H1 (cell line): ENCODE measurements at regions not wholly inside any gene's neighbourhood (a gene's known extent, or its start where the extent isn't known, plus 50 kb on each side); places are given as distances from the start of the nearest gene placed in this dataset.

Experiments
- CTCF ChIA-PET: fragments of 300-600 bp; sonication (Branson Sonifier 250); formaldehyde crosslinking; loops from one replicate; lab custom pipeline; 2021; ENCODE audit not compliant: partially characterized antibody; lab: Charles Lee
- POLR2A ChIA-PET: fragments of 300-600 bp; sonication (Branson Sonifier 250); formaldehyde crosslinking; loops from one replicate; lab custom pipeline; 2021; ENCODE audit warnings: inconsistent platforms; ENCODE audit not compliant: partially characterized antibody; lab: Charles Lee
- DNase-seq, 2 experiments: peaks; one replicate each; pipeline versions ENCODE4 v3.0.0 to v3.0.0-alpha.2; 2010 to 2022; ENCODE audit warnings: low spot score in 2 of 2, low read depth in 1 of 2, mixed read lengths in 1 of 2
- FAIRE-seq: peaks from 2 replicates; lab custom pipeline; 2011; peaks lifted over from hg19 to GRCh38; lab: Jason Lieb, UNC
- H2AFZ ChIP-seq: 2 replicates; pipeline ENCODE4 v1.8.1; 2012; ENCODE audit warnings: low read length, inconsistent platforms
- H2AK5ac ChIP-seq: 2 replicates; pipeline ENCODE4 v1.6.1; 2013; ENCODE audit warnings: low read depth, low read length
- H2BK120ac ChIP-seq: replicated peaks from 2 replicates; pipeline ENCODE3; 2013; ENCODE audit warnings: low read depth, low read length, inconsistent platforms
- H2BK12ac ChIP-seq: 2 replicates; pipeline ENCODE4 v1.6.1; 2013; ENCODE audit warnings: low read depth, low read length
- H2BK15ac ChIP-seq: 2 replicates; pipeline ENCODE4 v1.6.1; 2013; ENCODE audit warnings: low read length
- H2BK20ac ChIP-seq: 2 replicates; pipeline ENCODE4 v1.6.1; 2013; ENCODE audit warnings: low read length
- H2BK5ac ChIP-seq: 2 replicates; pipeline ENCODE4 v1.6.1; 2013; ENCODE audit warnings: low read depth, low read length
- H3K14ac ChIP-seq: 2 replicates; pipeline ENCODE4 v1.6.1; 2013; ENCODE audit warnings: inconsistent platforms; ENCODE audit not compliant: insufficient read length
- H3K18ac ChIP-seq: 2 replicates; pipeline ENCODE4 v1.6.1; 2013; ENCODE audit warnings: low read length; ENCODE audit errors: extremely low read depth
- H3K23ac ChIP-seq: 2 replicates; pipeline ENCODE4 v1.6.1; 2013; ENCODE audit warnings: inconsistent platforms; ENCODE audit not compliant: insufficient read length
- H3K23me2 ChIP-seq: 2 replicates; pipeline ENCODE4 v1.6.1; 2013; ENCODE audit warnings: low read depth, low read length
- H3K27ac ChIP-seq: 2 replicates; pipeline ENCODE4 v1.6.1; 2011; ENCODE audit warnings: low read depth, low read length, inconsistent platforms
- H3K27me3 ChIP-seq, 4 experiments: replicated peaks in 1 of 4; 1 replicate in 1 of 4; 2 replicates in 3 of 4; pipeline versions ENCODE4 v1.6.1 to v1.8.1; 2011 to 2013; ENCODE audit warnings: low read length in 3 of 4, mild to moderate bottlenecking in 3 of 4, inconsistent platforms in 2 of 4, mixed read lengths in 2 of 4, moderate library complexity in 1 of 4; ENCODE audit not compliant: control insufficient read depth in 3 of 4, insufficient read depth in 3 of 4; ENCODE audit errors: extremely low read depth in 1 of 4
- H3K36me3 ChIP-seq, 4 experiments: 2 replicates each; pipeline versions ENCODE4 v1.6.1 to v1.8.1; 2011 to 2013; ENCODE audit warnings: mild to moderate bottlenecking in 4 of 4, low read length in 3 of 4, moderate library complexity in 2 of 4, control low read depth in 1 of 4, inconsistent platforms in 1 of 4; ENCODE audit not compliant: insufficient read depth in 4 of 4, control insufficient read depth in 2 of 4
- H3K4ac ChIP-seq: replicated peaks from 2 replicates; pipeline ENCODE3; 2013; ENCODE audit warnings: low read length, low read depth, mixed read lengths, inconsistent platforms; ENCODE audit not compliant: insufficient read length
- H3K4me1 ChIP-seq, 4 experiments: replicated peaks in 1 of 4; 1 replicate in 1 of 4; 2 replicates in 3 of 4; pipeline versions ENCODE4 v1.6.1 to v1.8.1; 2011 to 2013; ENCODE audit warnings: low read length in 3 of 4, inconsistent platforms in 2 of 4, mixed read lengths in 1 of 4; ENCODE audit not compliant: insufficient read depth in 4 of 4, control insufficient read depth in 3 of 4
- H3K4me2 ChIP-seq, 2 experiments: 2 replicates each; pipeline versions ENCODE4 v1.6.1 to v1.8.1; 2011 to 2013; ENCODE audit warnings: low read depth in 2 of 2, low read length in 2 of 2, control low read depth in 1 of 2, inconsistent platforms in 1 of 2, mild to moderate bottlenecking in 1 of 2; ENCODE audit not compliant: insufficient read depth in 1 of 2
- H3K4me3 ChIP-seq, 4 experiments: fragments of 200-600, 300-600 bp in 1 of 4; sonication (generic), shearing (Covaris generic), sonication (Bioruptor Twin) in 1 of 4; 2 replicates each; pipeline versions ENCODE4 v1.5.1 to v1.8.1; 2011 to 2016; ENCODE audit warnings: low read length in 4 of 4, low read depth in 3 of 4, control low read depth in 2 of 4, inconsistent platforms in 2 of 4, mild to moderate bottlenecking in 2 of 4, mixed read lengths in 1 of 4, moderate library complexity in 1 of 4; ENCODE audit not compliant: insufficient read depth in 2 of 4; ENCODE audit errors: extremely low read depth in 1 of 4
- H3K56ac ChIP-seq: replicated peaks from 2 replicates; pipeline ENCODE3; 2013; ENCODE audit warnings: low read depth, mild to moderate bottlenecking, mixed read lengths, low read length, inconsistent platforms; ENCODE audit not compliant: insufficient read length
- H3K79me1 ChIP-seq: 2 replicates; pipeline ENCODE4 v1.6.1; 2013; ENCODE audit warnings: low read depth, low read length, control low read depth
- H3K79me2 ChIP-seq, 2 experiments: 2 replicates each; pipeline versions ENCODE4 v1.6.1 to v1.8.1; 2012 to 2013; ENCODE audit warnings: low read length in 2 of 2, mild to moderate bottlenecking in 2 of 2, inconsistent platforms in 1 of 2; ENCODE audit not compliant: insufficient read depth in 2 of 2, control insufficient read depth in 1 of 2
- H3K9ac ChIP-seq, 4 experiments: replicated peaks in 1 of 4; 1 replicate in 1 of 4; 2 replicates in 3 of 4; pipeline versions ENCODE4 v1.6.1 to v1.8.1; 2011 to 2013; ENCODE audit warnings: low read depth in 3 of 4, low read length in 3 of 4, control low read depth in 2 of 4, mild to moderate bottlenecking in 2 of 4, moderate library complexity in 2 of 4, inconsistent platforms in 1 of 4; ENCODE audit errors: extremely low read depth in 1 of 4
- H3K9me3 ChIP-seq, 2 experiments: 2 replicates each; pipeline versions ENCODE4 v1.6.1 to v1.8.1; 2012 to 2013; ENCODE audit warnings: mild to moderate bottlenecking in 2 of 2, moderate library complexity in 2 of 2, control low read depth in 1 of 2, inconsistent platforms in 1 of 2, low read depth in 1 of 2, low read length in 1 of 2, mixed read lengths in 1 of 2; ENCODE audit not compliant: insufficient read depth in 2 of 2
- H4K20me1 ChIP-seq, 2 experiments: replicated peaks in 1 of 2; 2 replicates each; pipeline versions ENCODE3 to v1.8.1; 2011 to 2013; ENCODE audit warnings: inconsistent platforms in 2 of 2, low read length in 2 of 2, mild to moderate bottlenecking in 1 of 2; ENCODE audit not compliant: insufficient read depth in 2 of 2, control insufficient read depth in 1 of 2
- H4K5ac ChIP-seq: 2 replicates; pipeline ENCODE4 v1.6.1; 2013; ENCODE audit warnings: low read length, low read depth, mixed read lengths, inconsistent platforms; ENCODE audit not compliant: insufficient read length
- H4K8ac ChIP-seq: 2 replicates; pipeline ENCODE4 v1.8.0; 2013; ENCODE audit warnings: mild to moderate bottlenecking, moderate library complexity, low read length, inconsistent platforms; ENCODE audit not compliant: insufficient read depth; ENCODE audit errors: extremely low read depth
- H4K91ac ChIP-seq: replicated peaks from 2 replicates; pipeline ENCODE3; 2013; ENCODE audit warnings: low read length, mixed read lengths, inconsistent platforms; ENCODE audit not compliant: insufficient read length
- ATF2 ChIP-seq: IDR thresholded peaks from 2 replicates; pipeline ENCODE4 v1.6.1; 2012; ENCODE audit warnings: low read length, inconsistent platforms
- CEBPB ChIP-seq: IDR thresholded peaks from 2 replicates; pipeline ENCODE4 v1.6.1; 2012; ENCODE audit warnings: low read depth, low read length
- CHD2 ChIP-seq: IDR thresholded peaks from 2 replicates; pipeline ENCODE4 v1.6.1; 2012; ENCODE audit warnings: low read length, improper control_type of control experiment
- CTBP2 ChIP-seq: IDR thresholded peaks from 2 replicates; pipeline ENCODE4 v1.7.0; 2011; ENCODE audit warnings: borderline replicate concordance, mild to moderate bottlenecking, moderate library complexity, mixed read lengths, low read length; ENCODE audit not compliant: insufficient read depth, insufficient read length
- EGR1 ChIP-seq: IDR thresholded peaks from 2 replicates; pipeline ENCODE4 v1.6.1; 2011; ENCODE audit warnings: low read depth, low read length, borderline replicate concordance
- EZH2 ChIP-seq: fragments of 200-600 bp; sonication (generic); IDR thresholded peaks from 2 replicates; pipeline ENCODE4 v1.7.1; 2012; ENCODE audit warnings: low read depth, mild to moderate bottlenecking, moderate library complexity, low read length, inconsistent platforms; ENCODE audit not compliant: severe bottlenecking
- KDM1A ChIP-seq: fragments of 200-600, 300-600 bp; sonication (generic); IDR thresholded peaks from 2 replicates; pipeline ENCODE4 v1.7.1; 2016; ENCODE audit warnings: mild to moderate bottlenecking, low read length, borderline replicate concordance
- POLR2A ChIP-seq, 2 experiments: IDR thresholded peaks; 1 replicate in 1 of 2; 2 replicates in 1 of 2; pipeline ENCODE4 v1.6.1; 2011; ENCODE audit warnings: low read depth in 2 of 2, low read length in 2 of 2, mild to moderate bottlenecking in 2 of 2; ENCODE audit errors: control extremely low read depth in 1 of 2
- RBBP5 ChIP-seq: IDR thresholded peaks from 2 replicates; pipeline ENCODE4 v1.7.1; 2012; ENCODE audit warnings: low read depth, mild to moderate bottlenecking, inconsistent platforms, low read length, moderate library complexity, borderline replicate concordance
- RNF2 ChIP-seq: fragments of 200-900, 300-1000 bp; sonication (generic); IDR thresholded peaks from 2 replicates; pipeline ENCODE4 v1.7.1; 2016; ENCODE audit warnings: borderline replicate concordance, low read depth, mild to moderate bottlenecking, antibody characterized with exemption, low read length; ENCODE audit not compliant: poor library complexity, severe bottlenecking; ENCODE audit errors: missing control alignments
- RXRA ChIP-seq: IDR thresholded peaks from 2 replicates; pipeline ENCODE4 v1.6.1; 2011; ENCODE audit warnings: low read depth, mild to moderate bottlenecking, low read length, moderate library complexity; ENCODE audit not compliant: insufficient read depth
- SP2 ChIP-seq: IDR thresholded peaks from 2 replicates; pipeline ENCODE4 v1.6.1; 2012; ENCODE audit warnings: mild to moderate bottlenecking, low read length, inconsistent platforms
- SUZ12 ChIP-seq: fragments of 200-600 bp; sonication (generic); IDR thresholded peaks from 2 replicates; pipeline ENCODE4 v1.6.1; 2012; ENCODE audit warnings: mild to moderate bottlenecking, inconsistent platforms, low read length, moderate library complexity, mixed read lengths
- WGBS, 2 experiments: shearing (Covaris generic) in 1 of 2; methylation state at CpG; one replicate each; pipeline versions ENCODE4 v1.1.6 to v1.1.7; 2013 to 2015; ENCODE audit warnings: low lambda C conversion rate in 2 of 2, mixed read lengths in 2 of 2, inconsistent platforms in 1 of 2, low coverage in 1 of 2, missing lambda C conversion rate in 1 of 2; ENCODE audit not compliant: insufficient replicate concordance in 2 of 2, insufficient coverage in 1 of 2, insufficient read length in 1 of 2; ENCODE audit errors: extremely low coverage in 1 of 2, missing lambda C conversion rate in 1 of 2; 5-methylcytosine and 5-hydroxymethylcytosine counted together

DNA sequence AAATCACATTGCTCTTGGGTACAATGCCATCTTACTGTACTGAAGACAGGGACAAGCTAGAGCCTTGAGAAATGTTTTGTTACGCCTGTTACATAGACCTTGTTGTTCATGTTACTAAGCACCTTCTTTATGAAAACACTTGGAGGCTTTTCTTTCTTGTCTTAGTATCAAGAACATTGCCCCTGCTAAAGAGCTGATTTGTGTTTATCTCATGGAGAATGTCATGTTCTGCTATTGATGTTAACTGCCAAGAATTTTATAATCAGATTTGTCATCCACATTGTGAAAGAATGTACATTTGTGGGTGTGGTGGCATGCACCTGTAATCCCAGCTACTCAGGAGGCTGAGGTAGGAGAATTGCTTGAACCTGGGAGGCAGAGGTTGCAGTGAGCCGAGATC lies 431.3 kb upstream of the MDFIC2 start:
- no peaks in the 10 kb centered on the region for H3K79me2 ChIP-seq
- H3K4ac ChIP-seq, result no peak overlapping the region
- CTCF ChIA-PET, result interaction anchor here (0.7 to 1.6 kb wide), 2 partner anchors 10 to 980 kb away, joined by 4 read pairs; no protein-coding TSS in a partner anchor
- no peak overlapping the region for H3K4me2 ChIP-seq
- DNase-seq, result no peak
- no peak overlapping the region for H2BK120ac ChIP-seq
- H2AK5ac ChIP-seq, result no peak overlapping the region
- H2BK5ac ChIP-seq, result no peak overlapping the region
- H3K36me3 ChIP-seq, result no peaks in the 10 kb centered on the region
- H4K20me1 ChIP-seq, result no peaks in the 10 kb centered on the region
- no peak overlapping the region for H3K14ac ChIP-seq
- H2BK20ac ChIP-seq, result no peak overlapping the region
- no peak overlapping the region for H4K5ac ChIP-seq
- no peaks in the 10 kb centered on the region for H3K27me3 ChIP-seq
- no peak overlapping the region for H3K9ac ChIP-seq
- H3K18ac ChIP-seq, result no peak overlapping the region
- no peak overlapping the region for H3K23ac ChIP-seq
- no peak overlapping the region for H2BK15ac ChIP-seq
- no peak overlapping the region for H2AFZ ChIP-seq
- no peak overlapping the region for H4K8ac ChIP-seq
- no peak overlapping the region for H2BK12ac ChIP-seq
- POLR2A ChIA-PET, result interaction anchor here (0.7 kb wide), 1 partner anchor 65 kb away, joined by 3 read pairs; no protein-coding TSS in a partner anchor
- H3K9me3 ChIP-seq, result no peaks in the 10 kb centered on the region
- FAIRE-seq, result no peak
- WGBS, 2 experiments, result 93% methylated on average over 2 of the region's 2 CpGs; no CpG with 5 or more reads in 1 of the 2 experiments
- no peaks in the 10 kb centered on the region for H3K23me2 ChIP-seq
- no peak overlapping the region for H3K27ac ChIP-seq
- H3K4me1 ChIP-seq, result no peaks in the 10 kb centered on the region
- H4K91ac ChIP-seq, result no peak overlapping the region
- H3K56ac ChIP-seq, result no peak overlapping the region
- no peaks in the 10 kb centered on the region for H3K79me1 ChIP-seq
- H3K4me3 ChIP-seq, result no peak overlapping the region
- no peak for TF ChIP-seq RXRA
- no peak for TF ChIP-seq EGR1
- TF ChIP-seq ATF2, result no peak
- no peak for TF ChIP-seq CHD2
- TF ChIP-seq POLR2A (IDR thresholded peaks at IDR 0.05; ENCODE audit: control extremely low read depth in 1 of 2, low read depth in 2 of 2, low read length in 2 of 2), result no peak
- no peak for TF ChIP-seq CEBPB
- no peak for TF ChIP-seq RNF2
- no peak for TF ChIP-seq SUZ12
- TF ChIP-seq EZH2, result no peak
- TF ChIP-seq SP2, result no peak
- TF ChIP-seq CTBP2, result no peak
- no peak for TF ChIP-seq RBBP5
- no peak for TF ChIP-seq KDM1A
